Caco-2 (cell line): ENCODE measurements at regions not wholly inside any gene's neighbourhood (a gene's known extent, or its start where the extent isn't known, plus 50 kb on each side); places are given as distances from the start of the nearest gene placed in this dataset.

Source experiments
- BruUV-seq: library from RNA; stranded (reverse); fragments of 400-500 nt; replicated peaks from 2 replicates; lab custom pipeline; 2021; lab: Mats Ljungman, UMichigan
- CTCF ChIA-PET: fragments of 300-600 bp; sonication (Branson Sonifier 250); formaldehyde crosslinking; loops from one replicate; lab custom pipeline; 2022; ENCODE audit warnings: antibody characterized with exemption; lab: Charles Lee
- POLR2A ChIA-PET: fragments of 300-600 bp; sonication (Branson Sonifier 250); formaldehyde crosslinking; loops from one replicate; lab custom pipeline; 2022; ENCODE audit warnings: antibody characterized with exemption; lab: Charles Lee
- DNase-seq, 2 experiments: peaks; one replicate each; pipeline versions ENCODE4 v3.0.0 to v3.0.0-alpha.2; 2020 to 2022
- H3K27me3 ChIP-seq: replicated peaks from 2 replicates; pipeline ENCODE4 v1.6.0; 2011; ENCODE audit warnings: low read length; ENCODE audit not compliant: control insufficient read depth, insufficient read depth
- H3K36me3 ChIP-seq: 2 replicates; pipeline ENCODE4 v1.5.1; 2011; ENCODE audit warnings: low read length; ENCODE audit not compliant: control insufficient read depth, insufficient read depth
- H3K4me1 ChIP-seq: fragments of 250-450 bp; sonication (Bioruptor Pico); 2 replicates; pipeline ENCODE4 v1.5.1; 2020; ENCODE audit warnings: mild to moderate bottlenecking
- H3K4me3 ChIP-seq: 2 replicates; pipeline ENCODE4 v1.5.1; 2011; ENCODE audit warnings: low read depth, mild to moderate bottlenecking, control low read depth, low read length
- H3K9me3 ChIP-seq: fragments of 250-450 bp; sonication (Bioruptor Pico); 2 replicates; pipeline ENCODE4 v1.5.1; 2020; ENCODE audit warnings: mild to moderate bottlenecking, moderate library complexity
- H3K27ac Mint-ChIP-seq: one replicate; pipeline ENCODE4 v1.8.0; 2022; ENCODE audit warnings: mixed read lengths; ENCODE audit not compliant: unreplicated experiment
- H3K27me3 Mint-ChIP-seq: one replicate; pipeline ENCODE4 v1.8.0; 2022; ENCODE audit warnings: mixed read lengths; ENCODE audit not compliant: insufficient read depth, unreplicated experiment
- H3K36me3 Mint-ChIP-seq: one replicate; pipeline ENCODE4 v1.8.0; 2022; ENCODE audit warnings: mild to moderate bottlenecking, mixed read lengths; ENCODE audit not compliant: insufficient read depth, unreplicated experiment
- H3K4me1 Mint-ChIP-seq: one replicate; pipeline ENCODE4 v1.8.0; 2022; ENCODE audit warnings: low read depth, mixed read lengths; ENCODE audit not compliant: unreplicated experiment
- H3K4me3 Mint-ChIP-seq: one replicate; pipeline ENCODE4 v1.8.0; 2022; ENCODE audit warnings: mild to moderate bottlenecking, moderate library complexity, mixed read lengths; ENCODE audit not compliant: unreplicated experiment
- H3K9me3 Mint-ChIP-seq: one replicate; pipeline ENCODE4 v1.8.0; 2022; ENCODE audit warnings: mixed read lengths; ENCODE audit not compliant: unreplicated experiment
- intact Hi-C: fragments of 100-400 bp; cut with micrococcal nuclease; formaldehyde crosslinking; loops from one replicate; pipeline ENCODE4 v1.10.0; 2022; ENCODE audit not compliant: unreplicated experiment
- TF ChIP-seq, protein P1 (sequence below), 2 experiments: fragments of 200-600 bp in 1 of 2; IDR thresholded peaks; 1 replicate in 1 of 2; 2 replicates in 1 of 2; pipeline versions ENCODE4 v1.5.1 to v1.8.0; 2011 to 2022; ENCODE audit warnings: antibody characterized with exemption in 1 of 2, control low read depth in 1 of 2, inconsistent platforms in 1 of 2, low read depth in 1 of 2, low read length in 1 of 2, mild to moderate bottlenecking in 1 of 2, moderate library complexity in 1 of 2; ENCODE audit not compliant: insufficient read depth in 1 of 2, severe bottlenecking in 1 of 2, unreplicated experiment in 1 of 2

DNA sequence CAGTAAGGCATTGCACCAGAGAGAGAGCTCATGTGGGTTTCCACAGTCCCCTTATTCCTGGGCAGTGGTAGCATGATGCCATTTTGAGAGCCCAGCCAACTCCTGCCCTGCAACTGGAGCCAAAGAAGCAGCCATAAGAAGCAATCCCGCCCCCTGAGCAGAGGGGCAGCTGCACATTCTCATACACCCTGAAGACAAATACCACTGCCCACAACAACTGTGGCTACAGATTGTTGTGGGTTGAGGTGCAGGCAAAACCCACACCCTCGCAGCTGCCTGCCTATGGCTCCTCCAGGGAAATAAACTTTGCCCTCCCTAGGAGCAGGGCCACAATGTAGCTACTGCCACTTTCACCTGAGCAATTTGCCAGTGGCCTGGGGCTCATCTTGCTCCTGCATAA lies 219.4 kb upstream of the NRXN1 start:
- Histone ChIP-seq H3K36me3 (no peaks in the 10 kb centered on the region), H3K9me3 (no peaks in the 10 kb centered on the region), H3K4me3 (no peak overlapping the region), H3K27me3 (no peaks in the 10 kb centered on the region), H3K4me1 (no peaks in the 10 kb centered on the region)
- CTCF ChIA-PET, result no interaction called here
- no peaks in the 10 kb centered on the region for H3K9me3 Mint-ChIP-seq
- H3K4me3 Mint-ChIP-seq, result no peak overlapping the region
- intact Hi-C loops, result no loop called here
- no peaks in the 10 kb centered on the region for H3K36me3 Mint-ChIP-seq
- H3K27me3 Mint-ChIP-seq, result no peaks in the 10 kb centered on the region
- H3K4me1 Mint-ChIP-seq, result no peaks in the 10 kb centered on the region
- POLR2A ChIA-PET, result no interaction called here
- no peak overlapping the region for H3K27ac Mint-ChIP-seq
- TF ChIP-seq, protein P1, sequence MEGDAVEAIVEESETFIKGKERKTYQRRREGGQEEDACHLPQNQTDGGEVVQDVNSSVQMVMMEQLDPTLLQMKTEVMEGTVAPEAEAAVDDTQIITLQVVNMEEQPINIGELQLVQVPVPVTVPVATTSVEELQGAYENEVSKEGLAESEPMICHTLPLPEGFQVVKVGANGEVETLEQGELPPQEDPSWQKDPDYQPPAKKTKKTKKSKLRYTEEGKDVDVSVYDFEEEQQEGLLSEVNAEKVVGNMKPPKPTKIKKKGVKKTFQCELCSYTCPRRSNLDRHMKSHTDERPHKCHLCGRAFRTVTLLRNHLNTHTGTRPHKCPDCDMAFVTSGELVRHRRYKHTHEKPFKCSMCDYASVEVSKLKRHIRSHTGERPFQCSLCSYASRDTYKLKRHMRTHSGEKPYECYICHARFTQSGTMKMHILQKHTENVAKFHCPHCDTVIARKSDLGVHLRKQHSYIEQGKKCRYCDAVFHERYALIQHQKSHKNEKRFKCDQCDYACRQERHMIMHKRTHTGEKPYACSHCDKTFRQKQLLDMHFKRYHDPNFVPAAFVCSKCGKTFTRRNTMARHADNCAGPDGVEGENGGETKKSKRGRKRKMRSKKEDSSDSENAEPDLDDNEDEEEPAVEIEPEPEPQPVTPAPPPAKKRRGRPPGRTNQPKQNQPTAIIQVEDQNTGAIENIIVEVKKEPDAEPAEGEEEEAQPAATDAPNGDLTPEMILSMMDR (IDR thresholded peaks at IDR 0.05; ENCODE audit: insufficient read depth in 1 of 2, low read depth in 1 of 2, low read length in 1 of 2, severe bottlenecking in 1 of 2, unreplicated experiment in 1 of 2), result no peak
- no TSS peak for BruUV-seq
- DNase-seq, result no peak

DNA sequence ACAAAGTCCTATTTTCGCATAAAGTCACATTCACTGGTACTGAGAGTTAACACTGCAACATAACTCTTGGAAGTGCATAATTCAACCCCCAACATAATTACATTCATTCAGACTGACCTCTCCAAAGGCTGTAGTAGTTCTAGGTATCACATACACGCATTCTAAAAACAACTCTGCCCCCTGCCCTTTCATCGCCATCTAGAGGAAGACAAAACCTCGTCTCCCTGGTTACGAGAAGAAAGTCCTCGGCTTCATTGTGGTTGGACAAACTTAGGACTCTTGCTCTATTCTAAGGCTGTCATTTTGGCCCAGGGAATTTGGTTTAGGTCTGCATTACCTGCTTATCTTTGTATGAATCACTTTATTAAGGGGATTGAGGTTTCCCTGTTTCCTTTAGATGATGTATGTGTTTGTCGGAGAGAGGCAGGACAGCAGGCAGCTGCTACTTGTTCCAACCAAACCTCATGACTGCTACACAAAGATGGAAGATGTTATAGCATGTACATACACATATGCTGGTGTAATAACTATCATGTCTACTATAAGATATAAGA lies 215.4 kb upstream of the NRXN1 start:
- H3K4me3 Mint-ChIP-seq, result no peak overlapping the region
- H3K36me3 ChIP-seq, result no peaks in the 10 kb centered on the region
- no peaks in the 10 kb centered on the region for H3K9me3 ChIP-seq
- H3K36me3 Mint-ChIP-seq, result no peaks in the 10 kb centered on the region
- ChIA-PET POLR2A (no interaction called here), CTCF (no interaction called here)
- no peak overlapping the region for H3K27ac Mint-ChIP-seq
- no peaks in the 10 kb centered on the region for H3K27me3 Mint-ChIP-seq
- TF ChIP-seq, protein P1 (IDR thresholded peaks at IDR 0.05; ENCODE audit: insufficient read depth in 1 of 2, low read depth in 1 of 2, low read length in 1 of 2, severe bottlenecking in 1 of 2, unreplicated experiment in 1 of 2), result peak in 1 of 2 experiments; percentile 23
- DNase-seq, result no peak
- BruUV-seq, result no TSS peak
- no peaks in the 10 kb centered on the region for H3K9me3 Mint-ChIP-seq
- H3K4me1 ChIP-seq, result no peaks in the 10 kb centered on the region
- no peak overlapping the region for H3K4me3 ChIP-seq
- no peaks in the 10 kb centered on the region for H3K27me3 ChIP-seq
- intact Hi-C loops, result no loop called here
- H3K4me1 Mint-ChIP-seq, result no peaks in the 10 kb centered on the region

DNA sequence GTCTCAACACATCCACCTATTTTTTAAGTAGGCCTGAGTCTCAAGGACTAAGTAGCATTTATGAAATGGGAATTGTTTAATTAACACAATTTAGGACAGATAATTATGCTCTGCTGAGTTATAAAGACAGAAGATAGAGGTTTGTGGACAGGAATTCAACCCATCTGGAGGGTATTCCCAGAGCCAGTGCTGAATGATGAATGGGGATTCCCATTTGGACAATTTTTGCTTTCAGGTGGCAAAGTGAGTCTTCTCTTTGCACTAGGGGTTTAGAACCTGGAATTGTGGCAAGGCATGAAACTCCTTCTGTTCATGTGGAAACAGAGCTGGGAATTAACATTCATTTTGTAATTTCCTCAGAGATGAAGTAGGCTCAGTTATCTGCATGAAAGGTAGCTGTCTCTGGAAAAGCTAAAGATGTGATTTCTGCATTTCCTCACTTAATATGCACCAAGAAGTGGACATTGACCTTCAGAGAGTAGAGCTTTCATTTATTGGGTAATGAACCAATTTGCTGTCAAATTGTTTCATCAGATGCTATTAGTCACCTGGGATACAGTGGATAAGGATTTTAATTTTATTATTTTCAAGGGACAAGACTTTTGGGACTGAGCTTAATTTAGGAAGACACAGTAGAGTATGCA lies 212.1 kb upstream of the NRXN1 start:
- no TSS peak for BruUV-seq
- H3K9me3 Mint-ChIP-seq, result no peaks in the 10 kb centered on the region
- no peaks in the 10 kb centered on the region for H3K36me3 ChIP-seq
- H3K4me1 Mint-ChIP-seq, result no peaks in the 10 kb centered on the region
- CTCF ChIA-PET, result no interaction called here
- no peaks in the 10 kb centered on the region for H3K27me3 Mint-ChIP-seq
- no peaks in the 10 kb centered on the region for H3K9me3 ChIP-seq
- TF ChIP-seq, protein P1 (IDR thresholded peaks at IDR 0.05; ENCODE audit: insufficient read depth in 1 of 2, low read depth in 1 of 2, low read length in 1 of 2, severe bottlenecking in 1 of 2, unreplicated experiment in 1 of 2), result no peak
- no peak overlapping the region for H3K4me3 ChIP-seq
- no peak overlapping the region for H3K27ac Mint-ChIP-seq
- no peaks in the 10 kb centered on the region for H3K36me3 Mint-ChIP-seq
- no peak for DNase-seq
- H3K4me1 ChIP-seq, result no peaks in the 10 kb centered on the region
- intact Hi-C loops, result no loop called here
- POLR2A ChIA-PET, result no interaction called here
- H3K4me3 Mint-ChIP-seq, result no peak overlapping the region
- H3K27me3 ChIP-seq, result no peaks in the 10 kb centered on the region
